Mesendoderm (in vitro differentiated cells): ENCODE measurements at regions not wholly inside any gene's neighbourhood (a gene's known extent, or its start where the extent isn't known, plus 50 kb on each side); places are given as distances from the start of the nearest gene placed in this dataset.

ENCODE experiments used
- DNase-seq: peaks from one replicate; pipeline ENCODE4 v3.0.0; 2013
- H2AK5ac ChIP-seq: 2 replicates; pipeline ENCODE4 v1.6.1; 2013; ENCODE audit warnings: low read length, inconsistent platforms
- H2BK120ac ChIP-seq: 2 replicates; pipeline ENCODE4 v1.6.1; 2013; ENCODE audit warnings: low read depth, mild to moderate bottlenecking, low read length, moderate library complexity, mixed read lengths
- H2BK15ac ChIP-seq: replicated peaks from 2 replicates; pipeline ENCODE4 v1.6.1; 2013; ENCODE audit warnings: low read depth, mild to moderate bottlenecking, moderate library complexity
- H2BK5ac ChIP-seq: 2 replicates; pipeline ENCODE4 v1.6.1; 2013; ENCODE audit warnings: low read length, inconsistent platforms
- H3K18ac ChIP-seq: 2 replicates; pipeline ENCODE4 v1.6.1; 2013; ENCODE audit warnings: mild to moderate bottlenecking, low read length, mixed read lengths
- H3K23ac ChIP-seq: one replicate; pipeline ENCODE4 v1.6.1; 2013; ENCODE audit warnings: low read length
- H3K27ac ChIP-seq: 2 replicates; pipeline ENCODE4 v1.5.1; 2013; ENCODE audit warnings: low read depth, mild to moderate bottlenecking, inconsistent platforms, low read length, moderate library complexity
- H3K27me3 ChIP-seq: 2 replicates; pipeline ENCODE4 v1.6.1; 2013; ENCODE audit warnings: low read length, control low read depth, mild to moderate bottlenecking, inconsistent platforms; ENCODE audit not compliant: insufficient read depth, poor library complexity
- H3K36me3 ChIP-seq: 2 replicates; pipeline ENCODE4 v1.6.1; 2013; ENCODE audit warnings: low read length, inconsistent platforms; ENCODE audit not compliant: control insufficient read depth, insufficient read depth
- H3K4ac ChIP-seq: one replicate; pipeline ENCODE4 v1.6.1; 2013; ENCODE audit warnings: low read depth, mild to moderate bottlenecking, low read length, moderate library complexity
- H3K4me1 ChIP-seq: 2 replicates; pipeline ENCODE4 v1.6.1; 2013; ENCODE audit warnings: low read depth, low read length, inconsistent platforms; ENCODE audit not compliant: control insufficient read depth
- H3K4me2 ChIP-seq: 2 replicates; pipeline ENCODE4 v1.6.1; 2013; ENCODE audit warnings: low read length
- H3K4me3 ChIP-seq: 2 replicates; pipeline ENCODE4 v1.5.1; 2013; ENCODE audit warnings: mild to moderate bottlenecking, low read length
- H3K56ac ChIP-seq: one replicate; pipeline ENCODE4 v1.6.1; 2013; ENCODE audit warnings: low read length
- H3K79me1 ChIP-seq: 2 replicates; pipeline ENCODE4 v1.6.1; 2013; ENCODE audit warnings: low read length, inconsistent platforms
- H3K79me2 ChIP-seq: 2 replicates; pipeline ENCODE4 v1.6.1; 2013; ENCODE audit warnings: mild to moderate bottlenecking, low read length; ENCODE audit not compliant: control insufficient read depth, insufficient read depth
- H3K9ac ChIP-seq: 2 replicates; pipeline ENCODE4 v1.6.1; 2013; ENCODE audit warnings: low read length, inconsistent platforms
- H4K5ac ChIP-seq: one replicate; pipeline ENCODE4 v1.6.1; 2013; ENCODE audit warnings: low read length
- H4K8ac ChIP-seq: one replicate; pipeline ENCODE4 v1.6.1; 2013; ENCODE audit warnings: low read depth, mild to moderate bottlenecking, control low read depth, low read length, moderate library complexity
- WGBS: extraction: QIAGEN DNeasy Blood & Tissue Kit; methylation state at CpG from one replicate; pipeline ENCODE4 v1.1.7; 2013; ENCODE audit warnings: low lambda C conversion rate, missing lambda C conversion rate; ENCODE audit not compliant: insufficient coverage; ENCODE audit errors: extremely low coverage; 5-methylcytosine and 5-hydroxymethylcytosine counted together

DNA sequence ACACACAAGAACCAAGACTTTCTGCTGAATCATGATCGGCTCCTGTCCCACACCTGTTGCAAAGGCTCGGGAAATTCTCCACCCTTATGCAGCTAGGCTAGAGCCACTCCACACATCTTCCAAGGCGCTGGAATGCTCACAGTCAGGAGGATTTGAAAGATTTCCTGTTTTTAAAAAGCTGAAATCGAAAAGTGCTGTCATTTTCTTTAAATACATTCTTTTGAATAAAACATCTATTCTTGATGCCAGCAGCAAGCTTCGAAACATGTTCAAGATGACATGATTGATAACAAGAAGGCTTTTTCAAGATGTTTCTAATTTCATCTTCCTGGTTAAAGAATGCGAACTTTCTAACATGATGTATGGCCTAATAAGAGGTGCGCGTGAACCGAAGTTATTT is 219.7 kb upstream of the CDH5 start:
- no peak overlapping the region for H3K4me3 ChIP-seq
- DNase-seq: no peak
- no peaks in the 10 kb centered on the region for H3K79me2 ChIP-seq
- no peak overlapping the region for H3K18ac ChIP-seq
- no peaks in the 10 kb centered on the region for H3K27me3 ChIP-seq
- H3K4ac ChIP-seq: no peak overlapping the region
- no peak overlapping the region for H2BK120ac ChIP-seq
- H3K56ac ChIP-seq: no peak overlapping the region
- no peak overlapping the region for H2BK5ac ChIP-seq
- no peak overlapping the region for H2AK5ac ChIP-seq
- H3K27ac ChIP-seq: no peak overlapping the region
- H3K4me2 ChIP-seq: no peak overlapping the region
- no peaks in the 10 kb centered on the region for H3K36me3 ChIP-seq
- H3K79me1 ChIP-seq: no peaks in the 10 kb centered on the region
- no peak overlapping the region for H3K23ac ChIP-seq
- H4K5ac ChIP-seq: no peak overlapping the region
- H3K9ac ChIP-seq: no peak overlapping the region
- no peak overlapping the region for H4K8ac ChIP-seq
- H2BK15ac ChIP-seq: no peak overlapping the region
- H3K4me1 ChIP-seq: no peaks in the 10 kb centered on the region
- WGBS: no CpG with 5 or more reads among the region's 9 CpGs

DNA sequence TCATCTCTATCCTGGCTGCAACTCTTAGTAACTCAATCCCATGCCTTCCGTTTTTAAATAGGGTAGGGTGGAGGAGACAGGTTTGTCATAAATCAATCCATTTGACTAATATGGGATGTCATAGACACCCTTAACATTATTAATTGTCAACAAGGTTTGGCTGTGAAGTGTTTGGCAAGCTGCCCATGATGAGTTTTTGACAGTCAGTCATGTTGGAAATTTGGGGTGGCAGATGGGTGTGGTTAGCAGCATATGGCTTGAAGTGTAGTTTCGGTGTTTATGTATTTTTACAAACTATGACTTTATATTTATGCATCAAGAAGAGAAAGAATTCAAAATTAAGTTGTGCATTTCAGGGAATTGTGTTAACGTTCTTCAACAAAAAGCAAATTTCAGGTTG is 221.8 kb upstream of the CDH5 start:
- H3K36me3 ChIP-seq: no peaks in the 10 kb centered on the region
- no peak overlapping the region for H2BK15ac ChIP-seq
- no peak overlapping the region for H3K27ac ChIP-seq
- no peak overlapping the region for H3K56ac ChIP-seq
- H3K18ac ChIP-seq: no peak overlapping the region
- no peaks in the 10 kb centered on the region for H3K4me1 ChIP-seq
- no peak overlapping the region for H3K4me3 ChIP-seq
- H3K79me2 ChIP-seq: no peaks in the 10 kb centered on the region
- no peak overlapping the region for H3K9ac ChIP-seq
- no peak overlapping the region for H2BK5ac ChIP-seq
- H4K8ac ChIP-seq: no peak overlapping the region
- H3K4me2 ChIP-seq: no peak overlapping the region
- no peaks in the 10 kb centered on the region for H3K27me3 ChIP-seq
- no peak overlapping the region for H2BK120ac ChIP-seq
- no peak overlapping the region for H3K4ac ChIP-seq
- DNase-seq: no peak
- H3K79me1 ChIP-seq: no peaks in the 10 kb centered on the region
- H3K23ac ChIP-seq: no peak overlapping the region
- no peak overlapping the region for H4K5ac ChIP-seq
- no peak overlapping the region for H2AK5ac ChIP-seq
- WGBS: no CpG with 5 or more reads among the region's 3 CpGs

DNA sequence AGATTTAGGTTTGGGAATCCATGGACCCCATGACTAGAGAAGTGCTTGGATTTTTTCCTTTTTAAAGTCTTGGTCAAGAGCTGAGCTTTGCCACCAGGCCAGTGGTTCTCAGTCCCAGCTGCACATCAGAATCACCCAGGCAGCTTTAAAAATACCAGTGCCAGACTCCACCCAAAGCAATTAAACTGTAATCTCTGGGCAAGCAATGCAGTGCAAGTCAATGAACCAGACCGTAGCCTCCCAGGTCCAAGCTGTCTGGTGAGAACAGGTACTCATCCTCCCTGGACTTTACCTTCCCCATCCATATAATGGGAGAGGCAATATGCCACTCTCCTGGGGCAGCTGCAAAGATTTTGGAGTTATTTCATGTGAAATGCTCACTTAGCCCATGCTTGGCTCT is 223.1 kb upstream of the CDH5 start:
- Histone ChIP-seq H3K18ac (no peak overlapping the region), H3K79me1 (no peaks in the 10 kb centered on the region)

DNA sequence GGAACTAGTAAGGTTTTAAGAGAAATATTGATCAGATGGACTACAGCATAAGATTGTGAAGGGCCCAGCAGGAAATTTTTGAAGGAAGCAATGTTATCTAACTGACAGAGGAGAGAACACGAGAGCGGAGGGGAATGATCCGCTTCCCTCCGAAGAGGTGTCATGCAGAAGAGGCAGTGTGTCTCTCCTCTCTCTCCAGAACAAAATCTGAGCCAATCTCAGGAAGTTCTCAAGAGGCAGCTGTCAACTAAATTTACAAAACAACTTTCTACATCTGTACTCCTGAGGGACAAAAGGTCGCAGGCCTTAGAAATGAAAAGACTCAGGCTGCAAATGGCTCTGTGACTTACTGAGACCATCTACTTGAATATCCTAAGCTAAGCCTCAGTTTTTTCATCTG is 224.6 kb upstream of the CDH5 start:
- Histone ChIP-seq H3K79me2 (no peaks in the 10 kb centered on the region), H3K4me2 (no peak overlapping the region), H4K8ac (no peak overlapping the region), H4K5ac (no peak overlapping the region), H2BK15ac (no peak overlapping the region), H3K27me3 (no peaks in the 10 kb centered on the region), H3K18ac (no peak overlapping the region), H2AK5ac (no peak overlapping the region), H3K79me1 (no peaks in the 10 kb centered on the region), H3K27ac (no peak overlapping the region), H3K36me3 (no peaks in the 10 kb centered on the region), H3K4me3 (no peak overlapping the region), H3K4ac (no peak overlapping the region), H3K23ac (no peak overlapping the region), H3K9ac (no peak overlapping the region), H2BK120ac (no peak overlapping the region), H3K56ac (no peak overlapping the region), H2BK5ac (no peak overlapping the region), H3K4me1 (peaks cover 2% of the 10 kb centered on the region)
- no CpG with 5 or more reads among the region's 5 CpGs for WGBS
- DNase-seq: no peak

More for the DNA sequence above, 223.1 kb upstream of the CDH5 start:
- H3K9ac ChIP-seq: no peak overlapping the region
- no peaks in the 10 kb centered on the region for H3K36me3 ChIP-seq
- H2BK5ac ChIP-seq: no peak overlapping the region
- no peak overlapping the region for H3K56ac ChIP-seq
- no peak overlapping the region for H3K4ac ChIP-seq
- DNase-seq: no peak
- no peak overlapping the region for H3K27ac ChIP-seq
- no peaks in the 10 kb centered on the region for H3K79me2 ChIP-seq
- H4K5ac ChIP-seq: no peak overlapping the region
- H3K4me1 ChIP-seq: peaks cover 2% of the 10 kb centered on the region
- no peaks in the 10 kb centered on the region for H3K27me3 ChIP-seq
- H3K4me2 ChIP-seq: no peak overlapping the region
- H4K8ac ChIP-seq: no peak overlapping the region
- no CpG with 5 or more reads among the region's 1 CpG for WGBS
- H2BK120ac ChIP-seq: no peak overlapping the region
- no peak overlapping the region for H3K4me3 ChIP-seq
- H3K23ac ChIP-seq: no peak overlapping the region
- no peak overlapping the region for H2BK15ac ChIP-seq
- no peak overlapping the region for H2AK5ac ChIP-seq

DNA sequence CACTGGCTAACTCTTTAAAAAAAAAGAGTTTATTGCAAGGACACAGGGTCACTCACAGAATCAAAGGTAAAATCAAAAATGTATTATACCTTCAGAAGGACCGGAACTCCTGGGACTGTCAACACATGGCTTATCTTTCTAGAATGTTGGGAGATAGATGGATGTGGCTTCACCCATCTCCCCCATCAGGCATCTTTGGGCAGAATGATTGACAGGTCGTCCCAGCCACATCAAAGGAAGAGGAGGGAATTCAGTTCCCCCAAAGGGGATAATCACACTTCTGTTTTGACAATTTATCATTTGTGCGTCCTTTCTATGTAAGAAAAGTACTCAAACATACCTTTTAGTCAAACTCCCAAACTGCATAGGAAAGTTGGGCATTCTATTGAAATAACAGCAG is 228.6 kb upstream of the CDH5 start:
- WGBS: no CpG with 5 or more reads among the region's 3 CpGs

DNA sequence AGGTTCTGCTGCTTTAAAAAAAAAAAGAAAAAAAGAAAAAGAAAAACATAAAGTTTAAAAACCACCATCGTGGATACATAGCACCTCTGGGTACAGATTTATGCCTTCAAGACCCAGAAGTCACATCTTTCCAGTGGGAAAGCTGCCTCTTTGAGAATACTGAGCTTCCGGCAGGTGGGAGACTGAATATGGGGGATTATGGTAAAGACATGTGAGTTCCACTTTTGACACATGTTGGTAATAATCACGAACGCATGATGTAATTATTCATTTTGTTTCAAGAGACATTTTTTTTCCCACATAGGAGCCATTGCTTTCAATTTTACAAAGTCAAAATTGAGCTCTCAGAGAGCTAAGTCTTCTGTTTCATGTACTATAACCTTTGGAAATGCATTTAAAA is 229.7 kb upstream of the CDH5 start:
- H3K27me3 ChIP-seq: no peaks in the 10 kb centered on the region
- no peak overlapping the region for H4K8ac ChIP-seq
- no peak for DNase-seq
- peaks cover 2% of the 10 kb centered on the region for H3K4me1 ChIP-seq
- no peak overlapping the region for H2AK5ac ChIP-seq
- H3K56ac ChIP-seq: no peak overlapping the region
- H2BK5ac ChIP-seq: no peak overlapping the region
- no peaks in the 10 kb centered on the region for H3K36me3 ChIP-seq
- no peak overlapping the region for H3K27ac ChIP-seq
- no peak overlapping the region for H3K18ac ChIP-seq
- no peak overlapping the region for H3K23ac ChIP-seq
- no peak overlapping the region for H2BK15ac ChIP-seq
- H3K4me2 ChIP-seq: no peak overlapping the region
- no peak overlapping the region for H3K4ac ChIP-seq
- no CpG with 5 or more reads among the region's 4 CpGs for WGBS
- no peak overlapping the region for H3K4me3 ChIP-seq
- H2BK120ac ChIP-seq: no peak overlapping the region
- no peaks in the 10 kb centered on the region for H3K79me2 ChIP-seq
- no peak overlapping the region for H3K9ac ChIP-seq
- no peaks in the 10 kb centered on the region for H3K79me1 ChIP-seq
- H4K5ac ChIP-seq: no peak overlapping the region

More for the DNA sequence above, 228.6 kb upstream of the CDH5 start:
- Histone ChIP-seq H3K79me1 (no peaks in the 10 kb centered on the region), H3K4me1 (peaks cover 2% of the 10 kb centered on the region), H3K18ac (no peak overlapping the region), H2BK120ac (no peak overlapping the region), H3K56ac (no peak overlapping the region), H2BK15ac (no peak overlapping the region), H3K27me3 (no peaks in the 10 kb centered on the region), H3K36me3 (no peaks in the 10 kb centered on the region), H3K27ac (no peak overlapping the region), H3K23ac (no peak overlapping the region), H3K79me2 (no peaks in the 10 kb centered on the region), H2BK5ac (no peak overlapping the region), H3K9ac (no peak overlapping the region), H4K5ac (no peak overlapping the region), H4K8ac (no peak overlapping the region), H3K4me2 (no peak overlapping the region), H2AK5ac (no peak overlapping the region), H3K4ac (no peak overlapping the region), H3K4me3 (no peak overlapping the region)
- DNase-seq: no peak
